Activated naive CD8-positive, alpha-beta T cell treated with anti-CD3 and anti-CD28 coated beads, Interleukin-2, amount 10 ng/mL, durations not matched to agents 7 days and 5 days (primary cell): ENCODE measurements at regions not wholly inside any gene's neighbourhood (a gene's known extent, or its start where the extent isn't known, plus 50 kb on each side); places are given as distances from the start of the nearest gene placed in this dataset.

Experiments used
- ATAC-seq: fragments of 150-1000 bp; cut with Tn5 transposase; one replicate; pipeline ENCODE4 v1.10.0; 2021; ENCODE audit warnings: low read depth, moderate library complexity
- POLR2A ChIA-PET: fragments of 350-600 bp; sonication (Branson Sonifier 250); formaldehyde crosslinking; loops from one replicate; lab custom pipeline; 2021; ENCODE audit warnings: antibody characterized with exemption; lab: Charles Lee
- DNase-seq: peaks from one replicate; pipeline ENCODE4 v3.0.0; 2021
- H3K27ac Mint-ChIP-seq: one replicate; pipeline ENCODE4 v1.8.0; 2022; ENCODE audit warnings: mild to moderate bottlenecking, mixed read lengths
- H3K27me3 Mint-ChIP-seq: one replicate; pipeline ENCODE4 v1.8.0; 2022; ENCODE audit warnings: mild to moderate bottlenecking, moderate library complexity, mixed read lengths
- H3K36me3 Mint-ChIP-seq: one replicate; pipeline ENCODE4 v1.8.0; 2021; ENCODE audit warnings: mild to moderate bottlenecking, mixed read lengths
- H3K4me1 Mint-ChIP-seq: one replicate; pipeline ENCODE4 v1.8.0; 2021; ENCODE audit warnings: mixed read lengths
- H3K4me3 Mint-ChIP-seq: one replicate; pipeline ENCODE4 v1.8.0; 2022; ENCODE audit warnings: mild to moderate bottlenecking, moderate library complexity, mixed read lengths
- H3K9me3 Mint-ChIP-seq: one replicate; pipeline ENCODE4 v1.8.0; 2021; ENCODE audit warnings: mixed read lengths

- ATAC-seq (no peak), DNase-seq (no peak)
- no peak overlapping the region for H3K27ac Mint-ChIP-seq
- POLR2A ChIA-PET = no interaction called here
- H3K4me1 Mint-ChIP-seq = no peaks in the 10 kb centered on the region
- H3K27me3 Mint-ChIP-seq = peaks cover 23% of the 10 kb centered on the region
- H3K9me3 Mint-ChIP-seq = no peaks in the 10 kb centered on the region
- H3K4me3 Mint-ChIP-seq = no peak overlapping the region
- no peaks in the 10 kb centered on the region for H3K36me3 Mint-ChIP-seq
Measured at GRCh38 chr11:121700968-121701367, 248.2 kb upstream of the SORL1-AS1 start.

- POLR2A ChIA-PET = no interaction called here
- ATAC-seq (no peak), DNase-seq (no peak)
- no peaks in the 10 kb centered on the region for H3K36me3 Mint-ChIP-seq
- H3K27ac Mint-ChIP-seq = no peak overlapping the region
- H3K4me3 Mint-ChIP-seq = no peak overlapping the region
- H3K4me1 Mint-ChIP-seq = no peaks in the 10 kb centered on the region
- peaks cover 21% of the 10 kb centered on the region for H3K27me3 Mint-ChIP-seq
- no peaks in the 10 kb centered on the region for H3K9me3 Mint-ChIP-seq
Measured at GRCh38 chr11:121699801-121700200, 247.0 kb upstream of the SORL1-AS1 start.

- POLR2A ChIA-PET = no interaction called here
- DNase-seq (no peak), ATAC-seq (no peak)
- Mint-ChIP-seq H3K27me3 (peaks cover 17% of the 10 kb centered on the region), H3K4me1 (no peaks in the 10 kb centered on the region), H3K9me3 (no peaks in the 10 kb centered on the region), H3K4me3 (no peak overlapping the region), H3K36me3 (no peaks in the 10 kb centered on the region), H3K27ac (no peak overlapping the region)
Measured at GRCh38 chr11:121696931-121697670, 244.3 kb upstream of the SORL1-AS1 start.

GRCh38 chr11:121696177-121696871 is 243.6 kb upstream of the SORL1-AS1 start:
- peaks cover 16% of the 10 kb centered on the region for H3K27me3 Mint-ChIP-seq
- H3K9me3 Mint-ChIP-seq = no peaks in the 10 kb centered on the region
- H3K36me3 Mint-ChIP-seq = no peaks in the 10 kb centered on the region
- no peaks in the 10 kb centered on the region for H3K4me1 Mint-ChIP-seq
- DNase-seq = no peak
- no peak overlapping the region for H3K4me3 Mint-ChIP-seq
- POLR2A ChIA-PET = no interaction called here
- ATAC-seq = no peak
- no peak overlapping the region for H3K27ac Mint-ChIP-seq

- peaks cover 2% of the 10 kb centered on the region for H3K27me3 Mint-ChIP-seq
- H3K4me1 Mint-ChIP-seq = no peaks in the 10 kb centered on the region
- no peaks in the 10 kb centered on the region for H3K9me3 Mint-ChIP-seq
- H3K36me3 Mint-ChIP-seq = no peaks in the 10 kb centered on the region
- no peak overlapping the region for H3K4me3 Mint-ChIP-seq
- no peak overlapping the region for H3K27ac Mint-ChIP-seq
- POLR2A ChIA-PET = no interaction called here
- DNase-seq (no peak), ATAC-seq (no peak)
Measured at GRCh38 chr11:121692236-121692635, 239.5 kb upstream of the SORL1-AS1 start.

GRCh38 chr11:121688860-121689614 is 236.3 kb upstream of the SORL1-AS1 start:
- Mint-ChIP-seq H3K27ac (no peak overlapping the region), H3K4me3 (no peak overlapping the region), H3K27me3 (peaks cover 8% of the 10 kb centered on the region), H3K9me3 (no peaks in the 10 kb centered on the region), H3K4me1 (no peaks in the 10 kb centered on the region), H3K36me3 (no peaks in the 10 kb centered on the region)
- POLR2A ChIA-PET = no interaction called here
- DNase-seq = no peak
- no peak for ATAC-seq

GRCh38 chr11:121688055-121688491 is 235.3 kb upstream of the SORL1-AS1 start:
- Mint-ChIP-seq H3K27ac (no peak overlapping the region), H3K4me1 (no peaks in the 10 kb centered on the region), H3K9me3 (no peaks in the 10 kb centered on the region), H3K4me3 (no peak overlapping the region), H3K36me3 (no peaks in the 10 kb centered on the region), H3K27me3 (peaks cover 8% of the 10 kb centered on the region)
- ATAC-seq (no peak), DNase-seq (no peak)
- POLR2A ChIA-PET = no interaction called here

- H3K36me3 Mint-ChIP-seq = no peaks in the 10 kb centered on the region
Measured at GRCh38 chr11:121683791-121684190, 231.0 kb upstream of the SORL1-AS1 start.

More at GRCh38 chr11:121683791-121684190, 231.0 kb upstream of the SORL1-AS1 start:
- ATAC-seq (no peak), DNase-seq (no peak)
- POLR2A ChIA-PET = no interaction called here
- H3K9me3 Mint-ChIP-seq = peaks cover 1% of the 10 kb centered on the region
- no peaks in the 10 kb centered on the region for H3K4me1 Mint-ChIP-seq
- H3K27me3 Mint-ChIP-seq = peaks cover 18% of the 10 kb centered on the region
- no peak overlapping the region for H3K27ac Mint-ChIP-seq
- H3K4me3 Mint-ChIP-seq = no peak overlapping the region
